ENCODE measurements at regions not wholly inside any gene's neighbourhood (a gene's known extent, or its start where the extent isn't known, plus 50 kb on each side); places are given as distances from the start of the nearest gene placed in this dataset.

- DNase-seq (ENCODE audit: extremely low read depth, low read depth) = no peak
These were observed 78.1 kb upstream of the SLC38A11 start for GRCh38 chr2:165033402-165033801.

- no peak for DNase-seq (ENCODE audit: extremely low read depth, low read depth)
These were observed 77.2 kb upstream of the SLC38A11 start for GRCh38 chr2:165032559-165032958.

GRCh38 chr2:165024199-165024598 is 68.9 kb upstream of the SLC38A11 start:
- DNase-seq (ENCODE audit: extremely low read depth, low read depth) = no peak

GRCh38 chr2:165022781-165023180 is 67.5 kb upstream of the SLC38A11 start:
- no peak for DNase-seq (ENCODE audit: extremely low read depth, low read depth)

GRCh38 chr2:165017966-165018596 is 62.8 kb upstream of the SLC38A11 start:
- DNase-seq (ENCODE audit: extremely low read depth, low read depth) = no peak

GRCh38 chr2:165016772-165017411 is 61.6 kb upstream of the SLC38A11 start:
- peak; percentile 53 for DNase-seq (ENCODE audit: extremely low read depth, low read depth)

GRCh38 chr2:165015052-165015642 is 59.8 kb upstream of the SLC38A11 start:
- peak; percentile 65 for DNase-seq (ENCODE audit: extremely low read depth, low read depth)

- no peak for DNase-seq (ENCODE audit: extremely low read depth, low read depth)
These were observed 58.8 kb upstream of the SLC38A11 start for GRCh38 chr2:165013944-165014619.

GRCh38 chr2:165011199-165011598 is 55.9 kb upstream of the SLC38A11 start:
- no peak for DNase-seq (ENCODE audit: extremely low read depth, low read depth)

GRCh38 chr2:165010556-165010955 is 55.2 kb upstream of the SLC38A11 start:
- DNase-seq (ENCODE audit: extremely low read depth, low read depth) = no peak

GRCh38 chr2:165009466-165009865 is 54.1 kb upstream of the SLC38A11 start:
- no peak for DNase-seq (ENCODE audit: extremely low read depth, low read depth)

GRCh38 chr2:165008730-165009315 is 53.5 kb upstream of the SLC38A11 start:
- DNase-seq (ENCODE audit: extremely low read depth, low read depth) = no peak

GRCh38 chr2:165007161-165007744 is 51.9 kb upstream of the SLC38A11 start:
- no peak for DNase-seq (ENCODE audit: extremely low read depth, low read depth)
